ENCODE measurements at regions not wholly inside any gene's neighbourhood (a gene's known extent, or its start where the extent isn't known, plus 50 kb on each side); places are given as distances from the start of the nearest gene placed in this dataset.

DNA sequence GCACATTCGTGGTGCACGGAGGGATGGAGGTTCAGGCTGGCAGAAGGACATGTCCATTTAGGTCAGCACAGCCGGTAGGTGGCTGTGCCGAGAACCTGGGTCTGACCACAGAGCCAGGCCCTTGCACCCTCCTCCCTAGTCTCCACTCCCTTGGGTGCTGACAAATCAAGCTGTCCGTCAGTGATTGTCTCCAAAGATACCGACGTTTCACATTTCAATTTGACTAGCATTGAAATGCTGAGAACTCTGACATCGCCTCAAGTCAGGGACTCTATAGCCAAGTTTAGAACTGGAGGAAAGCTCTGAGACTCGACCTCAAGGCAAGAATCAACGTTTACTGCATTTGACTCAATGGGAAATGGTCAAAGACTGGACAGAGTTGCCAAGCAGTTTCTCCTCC lies 1321.1 kb downstream of the TBC1D22A start:
- Histone ChIP-seq H3K27me3 (replicated peaks in 1 of 2; ENCODE audit: control insufficient read depth in 2 of 2, extremely low read depth in 1 of 2, insufficient read depth in 2 of 2, low read length in 1 of 2) (peaks cover 0 to 59% of the 10 kb centered on the region in 2 experiments), H3K4me1 (ENCODE audit: control insufficient read depth in 1 of 2, extremely low read depth in 1 of 2, insufficient read depth in 2 of 2, low read length in 2 of 2) (peaks cover 0 to 45% of the 10 kb centered on the region in 2 experiments), H3K27ac (ENCODE audit: low read length) (no peak overlapping the region), H3K4me3 (ENCODE audit: control insufficient read depth in 1 of 2, extremely low read depth in 1 of 2, low read length in 1 of 2) (no peak overlapping the region), H3K36me3 (ENCODE audit: control insufficient read depth in 2 of 2, extremely low read depth in 1 of 2, insufficient read depth in 1 of 2, low read length in 1 of 2) (no peaks in the 10 kb centered on the region), H3K9me3 (no peaks in the 10 kb centered on the region)
- H3K27me3 Mint-ChIP-seq: peaks cover 24% of the 10 kb centered on the region in 2 donors
- no peak overlapping the region for H3K4me3 Mint-ChIP-seq
- DNase-seq (no peak), ATAC-seq (replicated peaks in 1 of 4) (no peak)
- ChIA-PET POLR2A (no interaction called here), CTCF (no interaction called here)
- H3K27ac Mint-ChIP-seq: no peak overlapping the region
- peaks cover 12 to 24% (median 21%) of the 10 kb centered on the region in 3 donors for H3K4me1 Mint-ChIP-seq
- no peaks in the 10 kb centered on the region for H3K9me3 Mint-ChIP-seq
- no peaks in the 10 kb centered on the region for H3K36me3 Mint-ChIP-seq
- WGBS (ENCODE audit: insufficient coverage): 77% methylated on average over 10 of the region's 10 CpGs

DNA sequence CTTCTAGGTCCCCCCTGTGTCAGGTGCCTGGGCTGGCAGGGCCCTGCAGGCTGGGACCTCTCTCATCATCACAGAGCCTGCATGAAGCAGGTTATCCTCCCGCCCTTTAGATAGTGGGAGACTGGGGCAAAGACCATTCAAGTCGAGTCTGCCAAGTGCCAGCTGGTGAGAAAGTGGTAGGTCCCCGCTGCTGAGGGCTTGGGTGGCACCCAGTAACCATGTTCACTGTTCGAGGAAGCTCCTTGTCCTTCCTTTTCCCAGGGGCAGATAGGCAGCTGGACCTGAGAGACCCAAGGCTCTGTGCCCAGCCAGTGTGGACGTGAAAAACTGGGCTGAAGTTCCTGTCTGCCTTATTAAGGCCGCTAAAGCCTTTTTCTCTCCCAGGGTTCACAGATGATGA lies 1319.8 kb downstream of the TBC1D22A start:
- CTCF ChIA-PET: no interaction called here
- Histone ChIP-seq H3K4me1 (ENCODE audit: control insufficient read depth in 1 of 2, extremely low read depth in 1 of 2, insufficient read depth in 2 of 2, low read length in 2 of 2) (peaks cover 0 to 45% of the 10 kb centered on the region in 2 experiments), H3K4me3 (ENCODE audit: control insufficient read depth in 1 of 2, extremely low read depth in 1 of 2, low read length in 1 of 2) (no peak overlapping the region), H3K27me3 (replicated peaks in 1 of 2; ENCODE audit: control insufficient read depth in 2 of 2, extremely low read depth in 1 of 2, insufficient read depth in 2 of 2, low read length in 1 of 2) (peaks cover 0 to 65% of the 10 kb centered on the region in 2 experiments), H3K36me3 (ENCODE audit: control insufficient read depth in 2 of 2, extremely low read depth in 1 of 2, insufficient read depth in 1 of 2, low read length in 1 of 2) (no peaks in the 10 kb centered on the region), H3K9me3 (no peaks in the 10 kb centered on the region), H3K27ac (ENCODE audit: low read length) (no peak overlapping the region)
- Mint-ChIP-seq H3K36me3 (no peaks in the 10 kb centered on the region), H3K27ac (no peak overlapping the region), H3K4me1 (peaks cover 12 to 24% (median 21%) of the 10 kb centered on the region in 3 donors), H3K4me3 (no peak overlapping the region), H3K9me3 (no peaks in the 10 kb centered on the region), H3K27me3 (peaks cover 30% of the 10 kb centered on the region in 2 donors)
- ATAC-seq (replicated peaks in 1 of 4) (no peak), DNase-seq (no peak)
- 87% methylated on average over 5 of the region's 6 CpGs for WGBS (ENCODE audit: insufficient coverage)
- POLR2A ChIA-PET: no interaction called here

DNA sequence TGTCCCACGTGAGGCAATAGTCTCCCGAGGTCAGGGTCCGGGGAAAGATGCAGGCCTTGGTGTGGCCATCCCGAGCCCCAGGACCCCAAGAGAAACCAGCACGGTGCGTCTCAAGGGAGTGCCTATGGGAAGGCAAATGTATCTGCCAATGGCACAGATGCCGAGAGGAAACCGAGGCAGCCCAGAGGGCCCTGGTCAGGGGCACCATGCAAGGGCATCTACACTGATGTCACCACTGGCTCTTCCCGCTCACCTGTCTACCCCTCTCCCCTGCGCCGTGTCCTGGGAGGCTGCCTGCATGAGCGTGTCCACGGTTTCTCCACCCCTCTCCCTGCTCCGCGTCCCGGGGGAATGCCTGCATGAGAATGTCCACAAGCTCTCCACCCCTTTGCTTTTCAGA lies 1318.8 kb downstream of the TBC1D22A start:
- Mint-ChIP-seq H3K9me3 (no peaks in the 10 kb centered on the region), H3K27me3 (peaks cover 34 to 36% of the 10 kb centered on the region in 2 donors), H3K27ac (no peak overlapping the region), H3K4me3 (no peak overlapping the region), H3K4me1 (peaks cover 12 to 24% (median 21%) of the 10 kb centered on the region in 3 donors), H3K36me3 (no peaks in the 10 kb centered on the region)
- ChIA-PET CTCF (no interaction called here), POLR2A (no interaction called here)
- Histone ChIP-seq H3K4me3 (ENCODE audit: control insufficient read depth in 1 of 2, extremely low read depth in 1 of 2, low read length in 1 of 2) (no peak overlapping the region), H3K27ac (ENCODE audit: low read length) (no peak overlapping the region), H3K36me3 (ENCODE audit: control insufficient read depth in 2 of 2, extremely low read depth in 1 of 2, insufficient read depth in 1 of 2, low read length in 1 of 2) (no peaks in the 10 kb centered on the region), H3K27me3 (replicated peaks in 1 of 2; ENCODE audit: control insufficient read depth in 2 of 2, extremely low read depth in 1 of 2, insufficient read depth in 2 of 2, low read length in 1 of 2) (peaks cover 0 to 63% of the 10 kb centered on the region in 2 experiments), H3K4me1 (ENCODE audit: control insufficient read depth in 1 of 2, extremely low read depth in 1 of 2, insufficient read depth in 2 of 2, low read length in 2 of 2) (peaks cover 0 to 45% of the 10 kb centered on the region in 2 experiments), H3K9me3 (no peaks in the 10 kb centered on the region)
- ATAC-seq (replicated peaks in 1 of 4) (no peak), DNase-seq (no peak)
- 95% methylated on average over 16 of the region's 16 CpGs for WGBS (ENCODE audit: insufficient coverage)

DNA sequence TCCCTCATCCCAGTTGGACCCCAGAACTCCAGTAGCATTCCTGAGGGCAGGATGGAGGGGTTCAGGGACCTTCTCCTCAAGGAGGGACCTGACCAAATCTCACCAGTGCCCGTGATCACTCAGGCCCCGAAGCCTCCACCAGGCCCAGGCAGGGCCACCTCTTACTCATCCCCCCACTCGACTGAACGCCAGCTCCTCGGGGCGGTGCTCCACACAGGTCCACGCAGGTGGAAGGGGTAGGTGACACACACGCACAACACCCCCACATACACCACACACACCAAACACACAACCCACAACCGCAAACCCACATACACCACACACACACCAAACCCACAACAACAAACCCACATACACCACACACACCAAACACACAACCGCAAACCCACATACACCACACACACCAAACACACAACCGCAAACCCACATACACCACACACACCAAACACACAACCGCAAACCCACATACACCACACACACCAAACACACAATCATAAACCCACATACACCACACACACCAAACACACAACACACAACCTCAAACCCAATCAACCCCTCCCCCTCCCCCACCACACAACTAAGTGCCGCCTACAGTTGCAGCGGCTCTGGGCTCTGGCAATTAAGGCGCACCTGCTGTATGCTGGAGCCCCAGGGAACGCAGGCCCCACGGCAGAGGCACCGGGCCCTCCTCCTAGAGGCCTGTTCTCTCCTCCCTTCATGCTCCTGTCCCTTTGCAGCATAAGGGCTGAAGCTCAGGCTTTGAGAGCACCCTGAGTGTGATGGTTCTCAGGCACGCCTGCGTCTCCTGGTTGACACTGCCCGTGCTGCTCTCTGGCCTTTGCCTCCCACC lies 1318.1 kb downstream of the TBC1D22A start:
- 40% methylated on average over 10 of the region's 21 CpGs for WGBS (ENCODE audit: insufficient coverage)
- no peak overlapping the region for H3K27ac Mint-ChIP-seq
- H3K9me3 ChIP-seq: no peaks in the 10 kb centered on the region
- no peak for DNase-seq
- no peak for ATAC-seq (replicated peaks in 1 of 4)
- H3K9me3 Mint-ChIP-seq: no peaks in the 10 kb centered on the region
- peaks cover 0 to 64% of the 10 kb centered on the region in 2 experiments for H3K27me3 ChIP-seq (replicated peaks in 1 of 2; ENCODE audit: control insufficient read depth in 2 of 2, extremely low read depth in 1 of 2, insufficient read depth in 2 of 2, low read length in 1 of 2)
- peaks cover 12 to 24% (median 21%) of the 10 kb centered on the region in 3 donors for H3K4me1 Mint-ChIP-seq
- no peak overlapping the region for H3K4me3 ChIP-seq (ENCODE audit: control insufficient read depth in 1 of 2, extremely low read depth in 1 of 2, low read length in 1 of 2)
- peaks cover 35% of the 10 kb centered on the region in 2 donors for H3K27me3 Mint-ChIP-seq
- H3K4me3 Mint-ChIP-seq: no peak overlapping the region
- H3K27ac ChIP-seq (ENCODE audit: low read length): no peak overlapping the region
- ChIA-PET CTCF (no interaction called here), POLR2A (no interaction called here)
- peaks cover 0 to 45% of the 10 kb centered on the region in 2 experiments for H3K4me1 ChIP-seq (ENCODE audit: control insufficient read depth in 1 of 2, extremely low read depth in 1 of 2, insufficient read depth in 2 of 2, low read length in 2 of 2)
- no peaks in the 10 kb centered on the region for H3K36me3 ChIP-seq (ENCODE audit: control insufficient read depth in 2 of 2, extremely low read depth in 1 of 2, insufficient read depth in 1 of 2, low read length in 1 of 2)
- no peaks in the 10 kb centered on the region for H3K36me3 Mint-ChIP-seq

DNA sequence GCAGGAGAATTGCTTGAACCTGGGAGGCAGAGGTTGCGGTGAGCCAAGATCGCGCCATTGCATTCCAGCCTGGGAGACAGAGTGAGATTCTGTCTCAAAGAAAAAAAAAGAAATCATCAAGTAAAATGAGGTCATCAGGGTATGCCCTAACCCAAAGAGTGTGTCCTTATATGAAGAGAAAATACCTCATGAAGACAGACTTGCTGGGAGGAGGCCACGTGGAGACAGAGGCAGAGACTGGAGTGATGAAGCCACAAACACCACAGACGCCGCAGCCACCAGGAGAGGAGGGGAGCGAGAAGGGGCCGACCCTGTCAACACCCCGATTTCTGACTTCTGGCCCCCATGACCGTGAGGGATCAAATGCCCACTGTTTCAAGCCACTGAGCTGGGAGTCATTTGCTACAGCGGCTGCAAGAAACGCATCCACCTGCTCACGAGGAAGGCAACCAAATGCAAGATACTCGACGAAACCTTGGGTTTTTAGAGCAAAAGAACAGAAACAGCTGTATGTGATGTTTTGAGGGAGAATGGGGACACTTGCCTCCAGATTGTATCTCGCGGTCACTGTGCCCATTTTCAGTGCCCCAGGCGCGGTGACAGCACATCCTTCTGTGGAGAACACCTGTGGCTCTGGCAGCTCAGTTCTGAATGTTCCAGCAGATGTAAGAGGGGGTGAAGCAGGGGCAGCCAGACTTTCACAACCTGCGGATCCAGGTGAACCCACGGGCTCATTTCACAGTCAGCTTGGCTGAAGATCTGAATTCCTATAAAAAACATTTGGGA lies 1317.2 kb downstream of the TBC1D22A start:
- Histone ChIP-seq H3K4me1 (ENCODE audit: control insufficient read depth in 1 of 2, extremely low read depth in 1 of 2, insufficient read depth in 2 of 2, low read length in 2 of 2) (peaks cover 0 to 36% of the 10 kb centered on the region in 2 experiments), H3K36me3 (ENCODE audit: control insufficient read depth in 2 of 2, extremely low read depth in 1 of 2, insufficient read depth in 1 of 2, low read length in 1 of 2) (no peaks in the 10 kb centered on the region), H3K9me3 (no peaks in the 10 kb centered on the region), H3K27me3 (replicated peaks in 1 of 2; ENCODE audit: control insufficient read depth in 2 of 2, extremely low read depth in 1 of 2, insufficient read depth in 2 of 2, low read length in 1 of 2) (peaks cover 0 to 63% of the 10 kb centered on the region in 2 experiments), H3K4me3 (ENCODE audit: control insufficient read depth in 1 of 2, extremely low read depth in 1 of 2, low read length in 1 of 2) (no peak overlapping the region), H3K27ac (ENCODE audit: low read length) (no peak overlapping the region)
- DNase-seq (no peak), ATAC-seq (replicated peaks in 1 of 4) (no peak)
- Mint-ChIP-seq H3K36me3 (no peaks in the 10 kb centered on the region), H3K27ac (no peak overlapping the region), H3K27me3 (peaks cover 33 to 37% of the 10 kb centered on the region in 2 donors), H3K9me3 (no peaks in the 10 kb centered on the region), H3K4me1 (peaks cover 12 to 21% (median 18%) of the 10 kb centered on the region in 3 donors), H3K4me3 (no peak overlapping the region)
- CTCF ChIA-PET: no interaction called here
- POLR2A ChIA-PET: no interaction called here
- 21% methylated on average over 21 of the region's 21 CpGs for WGBS (ENCODE audit: insufficient coverage)

DNA sequence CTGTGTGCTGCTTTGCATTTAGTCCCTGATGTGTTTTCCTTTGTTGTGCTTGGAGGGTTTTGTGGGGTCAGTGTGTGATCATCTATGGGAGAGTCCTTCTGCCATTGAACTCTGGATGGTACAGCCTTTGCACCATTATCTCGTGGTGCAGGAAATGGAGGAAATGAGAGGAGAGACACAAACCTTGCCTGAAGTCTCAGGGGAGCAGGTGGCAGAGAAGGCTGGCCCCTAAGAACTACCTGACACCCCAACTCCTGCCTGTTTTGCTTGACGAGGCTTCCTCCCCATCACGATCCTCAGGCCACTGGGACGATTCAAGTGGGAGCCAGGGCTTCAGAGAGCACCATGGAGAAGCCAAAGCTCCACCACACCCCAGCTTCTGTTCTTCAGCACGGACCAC lies 1316.4 kb downstream of the TBC1D22A start:
- Mint-ChIP-seq H3K27ac (no peak overlapping the region), H3K27me3 (peaks cover 33 to 37% of the 10 kb centered on the region in 2 donors), H3K4me1 (peaks cover 6 to 12% (median 10%) of the 10 kb centered on the region in 3 donors), H3K36me3 (no peaks in the 10 kb centered on the region), H3K9me3 (no peaks in the 10 kb centered on the region), H3K4me3 (no peak overlapping the region)
- Histone ChIP-seq H3K9me3 (no peaks in the 10 kb centered on the region), H3K27ac (ENCODE audit: low read length) (no peak overlapping the region), H3K4me3 (ENCODE audit: control insufficient read depth in 1 of 2, extremely low read depth in 1 of 2, low read length in 1 of 2) (no peak overlapping the region), H3K36me3 (ENCODE audit: control insufficient read depth in 2 of 2, extremely low read depth in 1 of 2, insufficient read depth in 1 of 2, low read length in 1 of 2) (no peaks in the 10 kb centered on the region), H3K27me3 (replicated peaks in 1 of 2; ENCODE audit: control insufficient read depth in 2 of 2, extremely low read depth in 1 of 2, insufficient read depth in 2 of 2, low read length in 1 of 2) (peaks cover 0 to 60% of the 10 kb centered on the region in 2 experiments), H3K4me1 (ENCODE audit: control insufficient read depth in 1 of 2, extremely low read depth in 1 of 2, insufficient read depth in 2 of 2, low read length in 2 of 2) (peaks cover 0 to 28% of the 10 kb centered on the region in 2 experiments)
- WGBS (ENCODE audit: insufficient coverage): 65% methylated on average over 3 of the region's 5 CpGs
- CTCF ChIA-PET: no interaction called here
- POLR2A ChIA-PET: no interaction called here
- ATAC-seq (replicated peaks in 1 of 4) (no peak), DNase-seq (no peak)

All from T-cell (primary cell).